ENCODE measurements at regions not wholly inside any gene's neighbourhood (a gene's known extent, or its start where the extent isn't known, plus 50 kb on each side); places are given as distances from the start of the nearest gene placed in this dataset.

DNA sequence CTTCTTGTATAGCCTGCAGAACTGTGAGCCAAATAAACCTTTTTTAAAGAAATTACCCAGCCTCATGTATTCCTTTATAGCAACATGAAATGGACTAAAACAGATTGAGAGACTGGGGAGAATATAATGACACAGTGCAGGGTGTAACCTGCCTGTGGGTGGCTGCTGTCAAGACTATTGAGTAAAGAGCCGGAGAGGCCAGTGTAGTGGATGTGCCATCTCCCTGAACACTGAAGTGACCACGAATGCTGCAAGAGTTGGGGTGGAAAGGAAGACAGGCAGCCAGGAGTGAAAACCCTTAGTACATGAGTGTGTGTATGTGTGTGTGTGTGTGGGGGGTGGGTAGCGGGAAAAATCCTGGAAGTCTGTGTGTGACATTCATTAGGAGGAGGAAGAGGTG is 55.2 kb upstream of the FLT1 start:
- no peak overlapping the region for H3K4me2 ChIP-seq (ENCODE audit: low read length)
- no peak for DNase-seq
- H4K91ac ChIP-seq (ENCODE audit: low read depth, low read length): no peak overlapping the region
- H3K36me3 ChIP-seq (ENCODE audit: control insufficient read depth in 1 of 2, insufficient read depth in 2 of 2, low read length in 2 of 2): no peaks in the 10 kb centered on the region
- no peak overlapping the region for H2BK120ac ChIP-seq (ENCODE audit: insufficient read depth, low read length, poor library complexity)
- no peak overlapping the region for H2BK5ac ChIP-seq (ENCODE audit: low read depth, low read length, poor library complexity)
- H4K8ac ChIP-seq (ENCODE audit: low read depth, low read length): no peak overlapping the region
- H2AFZ ChIP-seq (ENCODE audit: insufficient read depth, low read length, poor library complexity): no peak overlapping the region
- H3K18ac ChIP-seq (ENCODE audit: low read length): no peak overlapping the region
- no peaks in the 10 kb centered on the region for H3K79me1 ChIP-seq (ENCODE audit: low read length)
- H2AK5ac ChIP-seq (ENCODE audit: low read length): no peak overlapping the region
- H4K12ac ChIP-seq (ENCODE audit: low read depth, low read length): no peak overlapping the region
- no peaks in the 10 kb centered on the region for H3K4me1 ChIP-seq (ENCODE audit: control insufficient read depth in 1 of 2, insufficient read depth in 2 of 2, low read length in 2 of 2)
- no peak overlapping the region for H3K4ac ChIP-seq (ENCODE audit: low read depth, low read length)
- WGBS (ENCODE audit: extremely low coverage, insufficient coverage, insufficient read length): no CpG with 5 or more reads among the region's 3 CpGs
- H3K23ac ChIP-seq (ENCODE audit: low read length): no peak overlapping the region
- H3K14ac ChIP-seq (ENCODE audit: low read length): no peak overlapping the region
- H3K27me3 ChIP-seq (ENCODE audit: insufficient read depth, low read length): no peaks in the 10 kb centered on the region
- no peak overlapping the region for H3K9ac ChIP-seq (ENCODE audit: low read length)
- H2BK12ac ChIP-seq (ENCODE audit: low read length): no peak overlapping the region
- no peak overlapping the region for H3K27ac ChIP-seq (ENCODE audit: low read depth, low read length)
- H3K9me3 ChIP-seq (ENCODE audit: insufficient read depth, low read depth, low read length): no peaks in the 10 kb centered on the region
- no peak overlapping the region for H3K4me3 ChIP-seq (ENCODE audit: low read depth, low read length)
- H3K79me2 ChIP-seq (ENCODE audit: control insufficient read depth, insufficient read depth, low read length, poor library complexity): no peaks in the 10 kb centered on the region

DNA sequence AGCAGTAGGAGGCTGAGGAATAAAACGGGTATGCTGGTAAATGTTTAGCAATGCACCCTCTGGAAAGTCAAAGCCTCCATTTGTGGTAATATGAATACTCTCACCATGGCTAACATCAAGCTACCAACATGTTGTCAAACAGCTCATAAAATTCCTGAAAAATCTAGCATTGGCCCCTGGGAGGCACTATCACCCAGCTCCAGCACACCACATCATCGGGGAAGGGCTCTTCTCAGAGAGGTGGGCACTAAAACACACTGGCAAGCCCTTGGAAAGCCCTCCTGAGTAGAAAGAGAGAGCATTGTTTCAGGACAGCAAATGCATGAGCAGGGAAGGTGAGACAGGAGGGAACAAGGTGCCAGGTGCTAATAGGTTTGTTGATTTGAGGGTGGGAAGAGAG is 53.9 kb upstream of the FLT1 start:
- no peaks in the 10 kb centered on the region for H3K9me3 ChIP-seq (ENCODE audit: insufficient read depth, low read depth, low read length)
- H3K36me3 ChIP-seq (ENCODE audit: control insufficient read depth in 1 of 2, insufficient read depth in 2 of 2, low read length in 2 of 2): no peaks in the 10 kb centered on the region
- H2BK5ac ChIP-seq (ENCODE audit: low read depth, low read length, poor library complexity): no peak overlapping the region
- H3K27me3 ChIP-seq (ENCODE audit: insufficient read depth, low read length): no peaks in the 10 kb centered on the region
- no peak overlapping the region for H4K8ac ChIP-seq (ENCODE audit: low read depth, low read length)
- no peak overlapping the region for H3K9ac ChIP-seq (ENCODE audit: low read length)
- H4K12ac ChIP-seq (ENCODE audit: low read depth, low read length): no peak overlapping the region
- H2AK5ac ChIP-seq (ENCODE audit: low read length): no peak overlapping the region
- H3K23ac ChIP-seq (ENCODE audit: low read length): no peak overlapping the region
- H2BK12ac ChIP-seq (ENCODE audit: low read length): no peak overlapping the region
- H4K91ac ChIP-seq (ENCODE audit: low read depth, low read length): no peak overlapping the region
- no peaks in the 10 kb centered on the region for H3K4me1 ChIP-seq (ENCODE audit: control insufficient read depth in 1 of 2, insufficient read depth in 2 of 2, low read length in 2 of 2)
- no peak overlapping the region for H3K4me3 ChIP-seq (ENCODE audit: low read depth, low read length)
- no peak overlapping the region for H3K27ac ChIP-seq (ENCODE audit: low read depth, low read length)
- WGBS (ENCODE audit: extremely low coverage, insufficient coverage, insufficient read length): no CpG with 5 or more reads among the region's 2 CpGs
- H3K4ac ChIP-seq (ENCODE audit: low read depth, low read length): no peak overlapping the region
- H2BK120ac ChIP-seq (ENCODE audit: insufficient read depth, low read length, poor library complexity): no peak overlapping the region
- no peak overlapping the region for H3K18ac ChIP-seq (ENCODE audit: low read length)
- H3K14ac ChIP-seq (ENCODE audit: low read length): no peak overlapping the region
- H3K4me2 ChIP-seq (ENCODE audit: low read length): no peak overlapping the region
- DNase-seq: no peak
- no peak overlapping the region for H2AFZ ChIP-seq (ENCODE audit: insufficient read depth, low read length, poor library complexity)
- H3K79me1 ChIP-seq (ENCODE audit: low read length): no peaks in the 10 kb centered on the region
- H3K79me2 ChIP-seq (ENCODE audit: control insufficient read depth, insufficient read depth, low read length, poor library complexity): no peaks in the 10 kb centered on the region

DNA sequence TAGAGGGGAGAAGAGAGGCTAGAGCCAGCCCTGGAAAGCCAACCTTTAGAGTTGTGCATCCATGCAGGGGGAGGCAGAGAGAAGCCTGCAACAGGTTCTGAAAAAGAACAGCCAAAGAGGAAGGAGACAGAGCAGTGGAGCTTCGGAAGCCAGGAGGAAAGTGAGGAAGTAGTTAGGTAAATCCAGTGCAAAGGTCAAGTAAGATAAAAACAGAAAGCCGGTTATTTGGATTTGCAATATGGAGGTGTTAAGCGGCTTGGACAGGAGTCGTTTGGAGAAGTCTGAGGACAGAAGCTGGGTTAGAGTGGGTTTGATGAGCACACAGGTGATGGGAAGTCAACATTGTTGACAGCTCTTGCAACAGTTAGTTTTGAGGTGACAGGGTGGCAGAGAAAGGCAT is 53.5 kb upstream of the FLT1 start:
- no peak overlapping the region for H2AFZ ChIP-seq (ENCODE audit: insufficient read depth, low read length, poor library complexity)
- no peak overlapping the region for H2BK5ac ChIP-seq (ENCODE audit: low read depth, low read length, poor library complexity)
- no peak overlapping the region for H4K8ac ChIP-seq (ENCODE audit: low read depth, low read length)
- no peak overlapping the region for H3K4ac ChIP-seq (ENCODE audit: low read depth, low read length)
- DNase-seq: no peak
- no peak overlapping the region for H3K9ac ChIP-seq (ENCODE audit: low read length)
- no peak overlapping the region for H3K4me2 ChIP-seq (ENCODE audit: low read length)
- H2AK5ac ChIP-seq (ENCODE audit: low read length): no peak overlapping the region
- no peak overlapping the region for H3K4me3 ChIP-seq (ENCODE audit: low read depth, low read length)
- H4K91ac ChIP-seq (ENCODE audit: low read depth, low read length): no peak overlapping the region
- H3K79me2 ChIP-seq (ENCODE audit: control insufficient read depth, insufficient read depth, low read length, poor library complexity): no peaks in the 10 kb centered on the region
- H3K14ac ChIP-seq (ENCODE audit: low read length): no peak overlapping the region
- no peaks in the 10 kb centered on the region for H3K79me1 ChIP-seq (ENCODE audit: low read length)
- no peaks in the 10 kb centered on the region for H3K36me3 ChIP-seq (ENCODE audit: control insufficient read depth in 1 of 2, insufficient read depth in 2 of 2, low read length in 2 of 2)
- no peaks in the 10 kb centered on the region for H3K27me3 ChIP-seq (ENCODE audit: insufficient read depth, low read length)
- no peaks in the 10 kb centered on the region for H3K4me1 ChIP-seq (ENCODE audit: control insufficient read depth in 1 of 2, insufficient read depth in 2 of 2, low read length in 2 of 2)
- WGBS (ENCODE audit: extremely low coverage, insufficient coverage, insufficient read length): no CpG with 5 or more reads among the region's 4 CpGs
- no peak overlapping the region for H4K12ac ChIP-seq (ENCODE audit: low read depth, low read length)
- no peak overlapping the region for H2BK12ac ChIP-seq (ENCODE audit: low read length)
- no peak overlapping the region for H2BK120ac ChIP-seq (ENCODE audit: insufficient read depth, low read length, poor library complexity)
- no peaks in the 10 kb centered on the region for H3K9me3 ChIP-seq (ENCODE audit: insufficient read depth, low read depth, low read length)
- no peak overlapping the region for H3K23ac ChIP-seq (ENCODE audit: low read length)
- no peak overlapping the region for H3K27ac ChIP-seq (ENCODE audit: low read depth, low read length)
- H3K18ac ChIP-seq (ENCODE audit: low read length): no peak overlapping the region

DNA sequence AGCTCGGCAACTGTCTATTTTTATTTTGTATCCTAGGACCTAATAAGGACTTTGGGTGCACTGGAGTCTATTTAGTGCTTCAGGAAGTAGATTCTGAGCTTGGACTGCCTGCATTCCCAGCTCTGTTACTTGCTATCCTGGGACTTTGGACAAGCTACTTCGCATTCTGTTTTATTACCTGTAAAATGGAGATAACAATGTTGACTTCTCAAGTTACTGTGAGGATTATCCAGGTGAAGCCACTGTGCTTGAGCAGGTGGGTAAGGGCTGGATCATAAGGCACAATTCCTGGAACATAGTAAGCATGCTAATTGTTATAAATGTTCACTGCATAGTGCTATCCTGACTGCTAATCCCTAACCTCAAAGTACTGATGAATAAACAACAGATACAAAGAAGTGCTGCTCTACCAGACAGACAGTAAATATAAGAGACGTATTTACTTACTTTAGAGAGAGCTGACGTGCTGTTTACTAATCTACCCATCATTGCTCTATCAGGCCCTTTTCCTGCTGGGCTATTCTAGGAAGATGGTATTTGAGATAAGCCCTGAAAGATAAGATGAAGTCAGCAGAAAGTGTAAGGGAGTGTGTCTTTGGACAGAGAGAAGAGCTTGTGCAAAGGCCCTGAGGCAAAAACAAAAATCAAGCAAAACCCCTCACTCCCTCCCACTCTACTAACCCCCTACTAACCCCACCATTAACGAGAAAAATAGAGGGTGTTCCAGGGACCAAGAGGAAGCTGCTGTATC is 50.8 kb upstream of the FLT1 start:
- no peak overlapping the region for H4K12ac ChIP-seq (ENCODE audit: low read depth, low read length)
- no peak overlapping the region for H3K4ac ChIP-seq (ENCODE audit: low read depth, low read length)
- H3K79me2 ChIP-seq (ENCODE audit: control insufficient read depth, insufficient read depth, low read length, poor library complexity): no peaks in the 10 kb centered on the region
- H3K18ac ChIP-seq (ENCODE audit: low read length): no peak overlapping the region
- H3K36me3 ChIP-seq (ENCODE audit: control insufficient read depth in 1 of 2, insufficient read depth in 2 of 2, low read length in 2 of 2): no peaks in the 10 kb centered on the region
- no peak overlapping the region for H2BK120ac ChIP-seq (ENCODE audit: insufficient read depth, low read length, poor library complexity)
- H3K27me3 ChIP-seq (ENCODE audit: insufficient read depth, low read length): no peaks in the 10 kb centered on the region
- no peak overlapping the region for H2BK5ac ChIP-seq (ENCODE audit: low read depth, low read length, poor library complexity)
- H3K23ac ChIP-seq (ENCODE audit: low read length): no peak overlapping the region
- no peak overlapping the region for H2BK12ac ChIP-seq (ENCODE audit: low read length)
- no peaks in the 10 kb centered on the region for H3K4me1 ChIP-seq (ENCODE audit: control insufficient read depth in 1 of 2, insufficient read depth in 2 of 2, low read length in 2 of 2)
- no peak overlapping the region for H3K14ac ChIP-seq (ENCODE audit: low read length)
- H3K9ac ChIP-seq (ENCODE audit: low read length): no peak overlapping the region
- H3K79me1 ChIP-seq (ENCODE audit: low read length): no peaks in the 10 kb centered on the region
- peak; percentile 63 to 76 for DNase-seq
- H3K9me3 ChIP-seq (ENCODE audit: insufficient read depth, low read depth, low read length): no peaks in the 10 kb centered on the region
- H2AFZ ChIP-seq (ENCODE audit: insufficient read depth, low read length, poor library complexity): no peak overlapping the region
- H4K8ac ChIP-seq (ENCODE audit: low read depth, low read length): no peak overlapping the region
- H4K91ac ChIP-seq (ENCODE audit: low read depth, low read length): no peak overlapping the region
- H3K4me2 ChIP-seq (ENCODE audit: low read length): no peak overlapping the region
- H2AK5ac ChIP-seq (ENCODE audit: low read length): no peak overlapping the region
- no peak overlapping the region for H3K27ac ChIP-seq (ENCODE audit: low read depth, low read length)
- no peak overlapping the region for H3K4me3 ChIP-seq (ENCODE audit: low read depth, low read length)
- WGBS (ENCODE audit: extremely low coverage, insufficient coverage, insufficient read length): no CpG with 5 or more reads among the region's 5 CpGs

Data from trophoblast cell (in vitro differentiated cells and primary cell).